ENCODE measurements at regions not wholly inside any gene's neighbourhood (a gene's known extent, or its start where the extent isn't known, plus 50 kb on each side); places are given as distances from the start of the nearest gene placed in this dataset.

DNA sequence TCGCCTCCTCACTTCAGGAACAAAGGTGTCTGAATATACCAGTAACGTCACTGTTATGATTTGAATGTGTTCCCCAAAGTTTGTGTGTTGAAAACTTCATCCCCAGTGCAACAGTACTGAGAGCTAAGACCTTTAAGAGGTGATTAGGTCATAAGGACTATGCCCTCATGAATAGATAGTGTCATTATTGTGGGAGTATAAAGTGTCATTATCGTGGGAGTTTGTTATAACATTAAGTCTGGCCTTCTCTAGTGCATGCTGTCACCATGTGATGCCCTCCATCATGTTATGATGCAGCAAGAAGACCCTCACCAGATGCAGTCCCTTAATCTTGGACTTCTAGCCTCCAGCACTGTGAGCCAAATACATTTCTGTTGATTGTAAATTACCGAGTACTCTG lies 53.7 kb upstream of the TLE3 start:
- Histone ChIP-seq H3K27ac (replicated peaks) (no peak overlapping the region), H3K4me3 (no peak overlapping the region), H3K27me3 (ENCODE audit: low read depth) (peaks cover 28% of the 10 kb centered on the region), H3K4me1 (peaks cover 48% of the 10 kb centered on the region), H3K36me3 (no peaks in the 10 kb centered on the region), H3K9me3 (replicated peaks) (no peaks in the 10 kb centered on the region)
- TF ChIP-seq, protein P1, sequence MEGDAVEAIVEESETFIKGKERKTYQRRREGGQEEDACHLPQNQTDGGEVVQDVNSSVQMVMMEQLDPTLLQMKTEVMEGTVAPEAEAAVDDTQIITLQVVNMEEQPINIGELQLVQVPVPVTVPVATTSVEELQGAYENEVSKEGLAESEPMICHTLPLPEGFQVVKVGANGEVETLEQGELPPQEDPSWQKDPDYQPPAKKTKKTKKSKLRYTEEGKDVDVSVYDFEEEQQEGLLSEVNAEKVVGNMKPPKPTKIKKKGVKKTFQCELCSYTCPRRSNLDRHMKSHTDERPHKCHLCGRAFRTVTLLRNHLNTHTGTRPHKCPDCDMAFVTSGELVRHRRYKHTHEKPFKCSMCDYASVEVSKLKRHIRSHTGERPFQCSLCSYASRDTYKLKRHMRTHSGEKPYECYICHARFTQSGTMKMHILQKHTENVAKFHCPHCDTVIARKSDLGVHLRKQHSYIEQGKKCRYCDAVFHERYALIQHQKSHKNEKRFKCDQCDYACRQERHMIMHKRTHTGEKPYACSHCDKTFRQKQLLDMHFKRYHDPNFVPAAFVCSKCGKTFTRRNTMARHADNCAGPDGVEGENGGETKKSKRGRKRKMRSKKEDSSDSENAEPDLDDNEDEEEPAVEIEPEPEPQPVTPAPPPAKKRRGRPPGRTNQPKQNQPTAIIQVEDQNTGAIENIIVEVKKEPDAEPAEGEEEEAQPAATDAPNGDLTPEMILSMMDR (IDR thresholded peaks at IDR 0.05; ENCODE audit: borderline replicate concordance): no peak
- intact Hi-C loops (cut with micrococcal nuclease): no loop called here
- no peak for DNase-seq

DNA sequence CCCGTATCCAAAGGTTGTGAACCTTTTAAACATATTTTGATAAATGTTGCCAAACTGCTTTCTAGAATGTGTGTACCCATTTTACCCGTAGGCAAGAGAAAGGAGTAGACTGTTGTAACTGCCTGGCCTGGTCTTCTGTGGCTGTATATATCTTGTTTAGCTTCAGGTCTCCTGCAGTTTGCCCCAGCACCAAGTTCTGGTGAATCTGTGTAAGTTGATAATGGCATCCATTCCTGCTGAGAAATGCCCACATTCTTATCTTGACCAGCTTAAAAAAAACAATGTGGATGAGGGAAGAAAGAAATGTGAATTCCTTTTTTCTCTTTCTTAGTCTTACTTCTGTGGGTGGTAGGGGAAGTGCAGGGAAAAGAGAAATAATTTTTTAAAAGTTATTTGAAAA lies 53.3 kb upstream of the TLE3 start:
- Histone ChIP-seq H3K36me3 (no peaks in the 10 kb centered on the region), H3K27me3 (ENCODE audit: low read depth) (peaks cover 33% of the 10 kb centered on the region), H3K4me1 (peaks cover 43% of the 10 kb centered on the region), H3K27ac (replicated peaks) (no peak overlapping the region), H3K9me3 (replicated peaks) (no peaks in the 10 kb centered on the region), H3K4me3 (no peak overlapping the region)
- DNase-seq: no peak
- intact Hi-C loops (cut with micrococcal nuclease): no loop called here
- TF ChIP-seq, protein P1 (IDR thresholded peaks at IDR 0.05; ENCODE audit: borderline replicate concordance): no peak

DNA sequence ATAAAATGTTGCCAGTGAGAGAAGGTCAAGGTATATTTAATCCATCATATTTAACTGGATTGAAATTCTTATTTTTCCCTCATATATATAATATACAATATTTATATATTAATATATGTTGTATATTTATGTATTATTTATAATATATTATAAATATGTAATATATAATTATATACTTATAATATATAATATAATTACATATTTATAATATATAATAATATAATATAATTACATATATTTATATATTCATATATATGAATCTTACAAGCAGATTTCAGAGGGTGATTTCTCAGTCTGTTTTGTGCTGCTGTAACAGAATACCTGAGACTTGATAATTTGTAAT lies 52.7 kb upstream of the TLE3 start:
- intact Hi-C loops (cut with micrococcal nuclease): no loop called here
- no peak for DNase-seq
- H3K4me3 ChIP-seq: no peak overlapping the region
- H3K36me3 ChIP-seq: no peaks in the 10 kb centered on the region
- H3K27ac ChIP-seq (replicated peaks): no peak overlapping the region
- no peaks in the 10 kb centered on the region for H3K9me3 ChIP-seq (replicated peaks)
- TF ChIP-seq, protein P1 (IDR thresholded peaks at IDR 0.05; ENCODE audit: borderline replicate concordance): no peak
- H3K27me3 ChIP-seq (ENCODE audit: low read depth): peaks cover 39% of the 10 kb centered on the region
- peaks cover 37% of the 10 kb centered on the region for H3K4me1 ChIP-seq

DNA sequence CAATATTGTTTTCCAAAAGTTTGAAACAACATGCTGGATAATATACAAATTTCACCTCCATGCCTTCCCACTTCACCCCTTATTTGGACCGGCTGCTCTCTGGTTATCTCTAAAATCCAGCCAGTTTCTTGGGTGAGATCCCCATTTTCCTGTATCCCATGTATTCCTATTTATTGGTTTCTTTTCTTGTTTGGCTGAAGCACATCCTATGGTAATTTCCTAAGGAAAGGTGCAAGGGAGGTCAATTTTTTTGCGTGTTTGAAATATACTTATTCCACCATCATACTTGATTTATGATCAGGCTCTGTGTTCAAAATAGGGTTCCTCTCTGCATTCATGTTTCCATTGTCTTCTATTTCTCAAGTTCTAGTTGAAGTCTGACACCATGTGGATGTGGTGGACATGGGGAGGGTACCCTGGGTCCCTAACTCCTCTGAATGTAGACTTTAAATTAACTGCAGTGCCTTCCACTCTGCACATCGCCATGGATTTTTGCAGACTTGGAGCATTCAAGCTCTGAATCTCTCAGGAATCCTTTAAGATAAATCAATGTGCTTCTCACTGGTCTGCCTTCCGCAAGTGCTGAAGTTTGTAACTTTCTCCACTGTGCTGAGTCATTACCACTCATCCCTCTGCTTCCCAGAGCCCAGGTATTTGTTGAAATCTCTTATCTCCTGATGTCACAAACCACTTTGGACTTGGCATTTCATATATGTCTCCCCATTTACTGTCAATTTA lies 52.1 kb upstream of the TLE3 start:
- TF ChIP-seq, protein P1 (IDR thresholded peaks at IDR 0.05; ENCODE audit: borderline replicate concordance): no peak
- H3K4me1 ChIP-seq: peaks cover 31% of the 10 kb centered on the region

DNA sequence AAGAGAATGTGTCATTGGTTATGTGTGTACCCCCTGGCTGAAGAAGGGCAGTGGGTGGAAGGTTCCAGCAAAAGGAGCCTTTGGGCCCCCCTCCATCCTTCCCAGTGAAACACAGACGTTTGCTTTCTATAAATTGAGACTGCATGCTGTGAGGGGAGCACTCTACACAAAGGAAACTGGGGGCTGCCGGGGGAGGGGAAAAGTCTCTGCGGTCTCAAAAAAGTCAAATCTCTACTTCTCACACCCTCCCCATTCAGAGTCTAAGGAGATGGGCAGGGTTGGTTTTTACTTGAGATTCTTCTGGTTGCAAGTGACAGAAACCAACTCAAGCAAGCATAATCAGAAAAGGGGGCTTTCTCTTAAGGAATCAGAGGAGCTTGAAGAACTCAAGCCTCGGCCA lies 50.1 kb upstream of the TLE3 start:
- Histone ChIP-seq H3K4me3 (no peak overlapping the region), H3K36me3 (no peaks in the 10 kb centered on the region), H3K4me1 (peaks cover 20% of the 10 kb centered on the region), H3K27ac (replicated peaks) (no peak overlapping the region), H3K27me3 (ENCODE audit: low read depth) (peaks cover 56% of the 10 kb centered on the region), H3K9me3 (replicated peaks) (no peaks in the 10 kb centered on the region)
- DNase-seq: no peak
- TF ChIP-seq, protein P1 (IDR thresholded peaks at IDR 0.05; ENCODE audit: borderline replicate concordance): no peak
- intact Hi-C loops (cut with micrococcal nuclease): no loop called here

More for the DNA sequence above, 52.1 kb upstream of the TLE3 start:
- H3K4me3 ChIP-seq: no peak overlapping the region
- no peaks in the 10 kb centered on the region for H3K9me3 ChIP-seq (replicated peaks)
- intact Hi-C loops (cut with micrococcal nuclease): no loop called here
- no peaks in the 10 kb centered on the region for H3K36me3 ChIP-seq
- no peak for DNase-seq
- H3K27me3 ChIP-seq (ENCODE audit: low read depth): peaks cover 44% of the 10 kb centered on the region
- no peak overlapping the region for H3K27ac ChIP-seq (replicated peaks)

All from left ventricle myocardium inferior (tissue), 1 donor.